ENCODE measurements at regions not wholly inside any gene's neighbourhood (a gene's known extent, or its start where the extent isn't known, plus 50 kb on each side); places are given as distances from the start of the nearest gene placed in this dataset.

Small RNA genes lying in the stretch of these regions (small RNA-seq; reads per million reads assigned to genes)
- 0 reads per million in 2 experiments for gene AL133270.1
- 0 reads per million in 2 experiments for gene RNU6-1060P
- gene SPTLC1P2: 0 reads per million in 2 experiments
